ENCODE measurements at regions not wholly inside any gene's neighbourhood (a gene's known extent, or its start where the extent isn't known, plus 50 kb on each side); places are given as distances from the start of the nearest gene placed in this dataset.

GRCh38 chr18:39031647-39032046 is 1466.0 kb upstream of the CELF4 start:
- H3K9me3 ChIP-seq (ENCODE audit: low read depth) = no peaks in the 10 kb centered on the region
- H3K4me1 Mint-ChIP-seq = peaks cover 4% of the 10 kb centered on the region
- no peaks in the 10 kb centered on the region for H3K36me3 ChIP-seq
- no peak overlapping the region for H3K4me3 Mint-ChIP-seq
- H3F3A ChIP-seq (ENCODE audit: low read depth) = no peaks in the 10 kb centered on the region
- H3K27me3 ChIP-seq = no peaks in the 10 kb centered on the region
- no peak overlapping the region for H2AFZ ChIP-seq (replicated peaks)
- no peaks in the 10 kb centered on the region for H3K79me2 ChIP-seq (ENCODE audit: low read depth)
- H3K9me3 Mint-ChIP-seq = no peaks in the 10 kb centered on the region
- no peak overlapping the region for H3K4me3 ChIP-seq
- peaks cover 2% of the 10 kb centered on the region for H3K27me3 Mint-ChIP-seq (ENCODE audit: insufficient read depth, low read depth)
- no peaks in the 10 kb centered on the region for H3K4me1 ChIP-seq
- H4K20me1 ChIP-seq (ENCODE audit: low read depth) = no peaks in the 10 kb centered on the region
- no peak overlapping the region for H3K27ac ChIP-seq
- DNase-seq (ENCODE audit: low spot score) = no peak
- H3K4me2 ChIP-seq = no peak overlapping the region
- no peak overlapping the region for H3K9ac ChIP-seq
- no peaks in the 10 kb centered on the region for H3K36me3 Mint-ChIP-seq
- TF ChIP-seq, protein P1, sequence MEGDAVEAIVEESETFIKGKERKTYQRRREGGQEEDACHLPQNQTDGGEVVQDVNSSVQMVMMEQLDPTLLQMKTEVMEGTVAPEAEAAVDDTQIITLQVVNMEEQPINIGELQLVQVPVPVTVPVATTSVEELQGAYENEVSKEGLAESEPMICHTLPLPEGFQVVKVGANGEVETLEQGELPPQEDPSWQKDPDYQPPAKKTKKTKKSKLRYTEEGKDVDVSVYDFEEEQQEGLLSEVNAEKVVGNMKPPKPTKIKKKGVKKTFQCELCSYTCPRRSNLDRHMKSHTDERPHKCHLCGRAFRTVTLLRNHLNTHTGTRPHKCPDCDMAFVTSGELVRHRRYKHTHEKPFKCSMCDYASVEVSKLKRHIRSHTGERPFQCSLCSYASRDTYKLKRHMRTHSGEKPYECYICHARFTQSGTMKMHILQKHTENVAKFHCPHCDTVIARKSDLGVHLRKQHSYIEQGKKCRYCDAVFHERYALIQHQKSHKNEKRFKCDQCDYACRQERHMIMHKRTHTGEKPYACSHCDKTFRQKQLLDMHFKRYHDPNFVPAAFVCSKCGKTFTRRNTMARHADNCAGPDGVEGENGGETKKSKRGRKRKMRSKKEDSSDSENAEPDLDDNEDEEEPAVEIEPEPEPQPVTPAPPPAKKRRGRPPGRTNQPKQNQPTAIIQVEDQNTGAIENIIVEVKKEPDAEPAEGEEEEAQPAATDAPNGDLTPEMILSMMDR (IDR thresholded peaks at IDR 0.05) = no peak
- TF ChIP-seq EZH2 (IDR thresholded peaks at IDR 0.05) = no peak
- no peak for TF ChIP-seq EZH2phosphoT487 (IDR thresholded peaks at IDR 0.05)
- no peak overlapping the region for H3K27ac Mint-ChIP-seq

- Mint-ChIP-seq H3K27ac (no peak overlapping the region), H3K27me3 (ENCODE audit: insufficient read depth, low read depth) (peaks cover 2% of the 10 kb centered on the region)
Measured at GRCh38 chr18:39030124-39030655, 1464.6 kb upstream of the CELF4 start.

GRCh38 chr18:39025531-39025930 is 1459.9 kb upstream of the CELF4 start:
- Mint-ChIP-seq H3K36me3 (no peaks in the 10 kb centered on the region), H3K27ac (no peak overlapping the region), H3K27me3 (ENCODE audit: insufficient read depth, low read depth) (peaks cover 2% of the 10 kb centered on the region), H3K4me3 (no peak overlapping the region), H3K9me3 (no peaks in the 10 kb centered on the region), H3K4me1 (peaks cover 4% of the 10 kb centered on the region)
- Histone ChIP-seq H3K4me2 (no peak overlapping the region), H3K9ac (no peak overlapping the region), H3K27me3 (no peaks in the 10 kb centered on the region), H3K36me3 (no peaks in the 10 kb centered on the region), H3F3A (ENCODE audit: low read depth) (no peaks in the 10 kb centered on the region), H3K27ac (no peak overlapping the region), H4K20me1 (ENCODE audit: low read depth) (no peaks in the 10 kb centered on the region), H2AFZ (replicated peaks) (no peak overlapping the region), H3K9me3 (ENCODE audit: low read depth) (no peaks in the 10 kb centered on the region), H3K79me2 (ENCODE audit: low read depth) (no peaks in the 10 kb centered on the region), H3K4me3 (no peak overlapping the region), H3K4me1 (no peaks in the 10 kb centered on the region)
- TF ChIP-seq EZH2phosphoT487 (IDR thresholded peaks at IDR 0.05) (no peak), EZH2 (IDR thresholded peaks at IDR 0.05) (no peak)
- TF ChIP-seq, protein P1 (IDR thresholded peaks at IDR 0.05) = no peak
- DNase-seq (ENCODE audit: low spot score) = no peak

More at GRCh38 chr18:39030124-39030655, 1464.6 kb upstream of the CELF4 start:
- Histone ChIP-seq H2AFZ (replicated peaks) (no peak overlapping the region), H3K27ac (no peak overlapping the region), H3K4me1 (no peaks in the 10 kb centered on the region), H3K27me3 (no peaks in the 10 kb centered on the region), H3K9me3 (ENCODE audit: low read depth) (no peaks in the 10 kb centered on the region), H4K20me1 (ENCODE audit: low read depth) (no peaks in the 10 kb centered on the region), H3K79me2 (ENCODE audit: low read depth) (no peaks in the 10 kb centered on the region), H3K36me3 (no peaks in the 10 kb centered on the region), H3K9ac (no peak overlapping the region), H3K4me3 (no peak overlapping the region), H3K4me2 (no peak overlapping the region), H3F3A (ENCODE audit: low read depth) (no peaks in the 10 kb centered on the region)
- TF ChIP-seq, protein P1 (IDR thresholded peaks at IDR 0.05) = no peak
- TF ChIP-seq EZH2phosphoT487 (IDR thresholded peaks at IDR 0.05) = no peak
- Mint-ChIP-seq H3K9me3 (no peaks in the 10 kb centered on the region), H3K4me3 (no peak overlapping the region), H3K4me1 (peaks cover 4% of the 10 kb centered on the region), H3K36me3 (no peaks in the 10 kb centered on the region)
- no peak for DNase-seq (ENCODE audit: low spot score)
